DMS 273 treated with DMSO at 0.1 percent for 48 hours (cell line): ENCODE measurements at regions not wholly inside any gene's neighbourhood (a gene's known extent, or its start where the extent isn't known, plus 50 kb on each side); places are given as distances from the start of the nearest gene placed in this dataset.
"Not testable (repeated sequence)": the region's sequence is repeated elsewhere in the genome, so short reads cannot be mapped to it uniquely, and the experiment has no call there.

Source experiments
- DNase-seq: peaks from one replicate; lab custom pipeline; 2025; lab: John Stamatoyannopoulos, UW

- no peak for DNase-seq
Observed at GRCh38 chr2:228956701-228957474, 314.2 kb downstream of the PID1 start.

GRCh38 chr2:228949831-228950230 is 321.3 kb downstream of the PID1 start:
- DNase-seq: no peak

- no peak for DNase-seq
Observed at GRCh38 chr2:228945710-228946109, 325.4 kb downstream of the PID1 start.

- DNase-seq: no peak
Observed at GRCh38 chr2:228942856-228943255, 328.2 kb downstream of the PID1 start.

- no peak for DNase-seq
Observed at GRCh38 chr2:228938629-228939028, 332.5 kb downstream of the PID1 start.

GRCh38 chr2:228927028-228928010 is 343.8 kb downstream of the PID1 start:
- no peak for DNase-seq

- DNase-seq: no peak
Observed at GRCh38 chr2:228919808-228920207, 351.3 kb downstream of the PID1 start.

GRCh38 chr2:228917220-228917619 is 353.9 kb downstream of the PID1 start:
- DNase-seq: no peak

- DNase-seq: no peak
Observed at GRCh38 chr2:228916416-228917090, 354.5 kb downstream of the PID1 start.

- DNase-seq: no peak
Observed at GRCh38 chr2:228913176-228913575, 357.9 kb downstream of the PID1 start.

- not testable (repeated sequence) for DNase-seq
Observed at GRCh38 chr2:228910872-228911271, 360.2 kb downstream of the PID1 start.

GRCh38 chr2:228902176-228902575 is 368.9 kb downstream of the PID1 start:
- DNase-seq: no peak

GRCh38 chr2:228901531-228901930 is 369.6 kb downstream of the PID1 start:
- DNase-seq: no peak

- no peak for DNase-seq
Observed at GRCh38 chr2:228878138-228878537, 392.9 kb downstream of the PID1 start.

GRCh38 chr2:228876276-228876675 is 394.8 kb downstream of the PID1 start:
- no peak for DNase-seq

- DNase-seq: no peak
Observed at GRCh38 chr2:228875152-228875900, 395.8 kb downstream of the PID1 start.

GRCh38 chr2:228871012-228871411 is 400.1 kb downstream of the PID1 start:
- DNase-seq: no peak

GRCh38 chr2:228869636-228870264 is 401.3 kb downstream of the PID1 start:
- DNase-seq: no peak

GRCh38 chr2:228867406-228867805 is 403.7 kb downstream of the PID1 start:
- DNase-seq: no peak

GRCh38 chr2:228866781-228867180 is 404.3 kb downstream of the PID1 start:
- DNase-seq: no peak

GRCh38 chr2:228866044-228866443 is 405.0 kb downstream of the PID1 start:
- no peak for DNase-seq
